GM19395 (cell line): ENCODE measurements at regions not wholly inside any gene's neighbourhood (a gene's known extent, or its start where the extent isn't known, plus 50 kb on each side); places are given as distances from the start of the nearest gene placed in this dataset.

Experiments used
- ATAC-seq: cut with Tn5 transposase; IDR thresholded peaks from one replicate; pipeline ENCODE4 v1.9.1; 2021; ENCODE audit warnings: mild to moderate bottlenecking, moderate library complexity; ENCODE audit not compliant: unreplicated experiment

GRCh38 chr11:123261345-123262106 is 66.5 kb upstream of the CLMP start:
- ATAC-seq = no peak

DNA sequence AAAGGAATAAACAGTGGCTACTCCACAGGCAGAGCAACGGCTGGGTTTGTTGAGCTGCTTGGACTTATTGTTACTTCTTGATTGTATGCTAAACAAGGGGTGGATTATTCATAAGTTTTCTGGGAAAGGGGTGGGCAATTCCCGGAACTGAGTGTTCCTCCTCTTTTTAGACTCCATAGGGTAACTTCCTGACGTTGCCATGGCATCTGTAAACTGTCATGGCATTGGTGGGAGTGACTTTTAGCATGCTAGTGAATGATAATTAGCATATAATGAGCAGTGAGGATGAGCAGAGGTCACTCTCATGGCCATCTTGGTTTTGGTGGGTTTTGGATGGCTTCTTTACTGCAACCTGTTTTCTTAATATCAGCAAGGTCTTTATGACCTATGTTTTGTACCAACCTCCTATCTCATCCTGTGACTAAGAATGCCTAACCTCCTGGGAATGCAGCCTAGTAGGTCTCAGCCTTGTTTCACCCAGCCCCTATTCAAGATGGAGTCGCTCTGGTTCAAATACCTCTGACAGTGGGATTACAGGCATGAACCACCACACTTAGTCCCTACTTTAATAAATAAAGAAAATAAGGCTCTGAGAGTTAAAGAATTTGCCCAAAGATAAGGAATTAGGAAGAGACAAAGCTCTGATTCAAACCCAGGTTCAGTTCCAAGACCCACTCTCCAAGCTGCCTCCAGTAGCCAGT is 65.6 kb upstream of the CLMP start:
- no peak for ATAC-seq

GRCh38 chr11:123258877-123259276 is 63.8 kb upstream of the CLMP start:
- no peak for ATAC-seq

GRCh38 chr11:123257370-123257769 is 62.3 kb upstream of the CLMP start:
- ATAC-seq = no peak

DNA sequence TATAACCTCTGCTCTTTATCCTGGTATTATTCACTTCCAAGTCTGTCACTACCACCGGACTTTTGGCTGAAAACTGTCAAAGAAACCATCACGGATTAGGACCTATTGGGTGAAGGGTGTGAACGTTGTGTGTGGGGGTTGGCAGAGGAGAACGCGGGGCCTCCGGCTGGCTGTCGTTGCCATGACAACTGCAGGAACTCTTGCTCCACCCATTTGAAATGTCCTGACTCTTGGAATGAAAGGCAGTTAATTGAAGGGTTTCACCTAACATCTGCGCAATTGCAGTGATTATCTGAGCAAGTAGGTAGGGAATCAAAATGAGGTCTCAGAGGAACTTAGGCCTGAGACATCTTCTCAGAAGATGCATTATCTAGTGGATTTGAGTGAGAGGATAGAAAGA is 60.9 kb upstream of the CLMP start:
- ATAC-seq = no peak

DNA sequence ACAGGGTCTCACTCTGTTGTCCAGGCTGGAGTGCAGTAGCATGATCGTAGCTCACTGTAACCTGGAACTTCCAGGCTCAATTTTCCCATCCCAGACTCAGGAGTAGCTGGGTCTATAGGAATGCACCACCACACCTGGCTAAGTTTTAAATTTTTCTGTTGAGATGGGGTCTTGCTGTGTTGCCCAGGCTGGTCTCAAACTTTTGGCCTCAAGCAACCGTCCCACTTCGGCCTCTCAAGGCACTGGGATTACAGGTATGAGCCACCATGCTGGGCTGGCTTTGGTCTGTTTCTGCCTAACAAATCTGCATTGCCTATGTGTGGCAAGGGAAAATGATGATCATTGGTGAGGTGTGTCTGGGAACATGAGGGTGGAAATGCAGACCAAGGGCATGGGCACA is 59.3 kb upstream of the CLMP start:
- ATAC-seq = no peak

DNA sequence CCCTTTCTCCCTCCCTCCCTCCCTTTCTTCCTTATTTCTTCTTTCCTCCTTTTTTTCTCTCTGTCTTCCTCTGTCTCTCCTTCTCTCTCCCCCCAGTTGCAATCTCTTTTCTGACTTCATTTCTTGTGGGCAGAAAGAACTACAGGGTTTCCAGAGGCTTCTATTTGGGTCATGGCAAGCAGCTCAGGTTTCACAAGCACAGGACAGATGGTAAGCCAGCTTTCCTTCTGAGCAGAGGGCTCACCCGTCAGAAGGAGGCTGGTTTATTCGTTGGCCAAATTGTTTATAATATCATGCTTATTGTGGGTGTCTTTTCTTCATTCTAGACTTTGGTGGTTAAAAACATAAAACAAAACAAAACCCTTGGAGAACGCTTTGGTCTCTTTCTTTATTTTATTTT is 58.9 kb upstream of the CLMP start:
- no peak for ATAC-seq

DNA sequence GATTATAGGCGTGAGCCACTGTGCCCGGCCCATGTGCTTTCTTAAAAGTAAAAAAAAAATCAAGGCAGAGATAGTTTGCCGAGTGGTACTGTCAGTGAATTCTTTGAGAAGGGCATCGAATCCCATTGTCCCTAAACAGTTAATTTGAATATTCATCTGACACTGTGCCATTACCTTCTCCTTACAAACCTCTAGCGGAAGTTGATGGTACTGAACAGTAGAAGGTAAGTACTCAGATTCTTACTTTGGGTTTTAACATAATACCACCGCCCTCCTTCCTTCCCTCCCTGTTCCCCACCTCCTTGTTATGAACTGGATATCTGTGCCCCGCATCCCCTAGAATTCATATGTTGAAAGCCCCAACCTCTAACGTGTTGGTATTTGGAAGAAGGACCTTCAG is 58.2 kb upstream of the CLMP start:
- ATAC-seq = no peak

DNA sequence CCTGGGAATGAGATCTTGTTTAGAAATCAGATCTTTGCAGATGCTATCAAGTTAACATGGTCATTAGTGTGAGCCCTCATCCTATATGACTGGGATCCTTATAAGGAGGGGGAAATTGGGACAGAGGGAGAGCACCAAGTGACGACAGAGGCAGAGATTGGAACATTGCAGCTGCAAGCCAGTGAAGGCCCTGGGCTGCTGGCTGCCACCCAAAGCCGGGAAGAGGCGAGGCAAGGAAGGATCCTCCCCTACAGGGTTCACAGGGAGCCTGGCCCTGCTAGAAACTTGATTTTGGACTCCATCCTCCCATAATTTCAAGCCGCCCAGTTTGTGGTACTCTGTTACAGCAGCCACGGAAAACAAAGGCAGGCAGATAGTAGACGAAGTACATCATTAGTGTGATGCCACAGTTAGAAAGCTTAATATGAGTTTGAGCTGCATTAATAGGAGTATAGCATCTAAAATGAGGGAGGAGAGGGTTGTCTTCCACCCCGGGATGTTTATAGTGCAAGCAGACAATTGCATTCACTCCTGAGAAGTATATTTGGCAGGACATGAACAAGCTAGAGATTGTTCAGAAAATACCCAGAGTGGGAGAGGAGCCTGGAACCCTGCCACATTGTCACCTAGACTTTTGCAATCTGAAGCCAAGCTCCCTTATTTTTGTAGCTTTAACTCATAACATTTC is 56.8 kb upstream of the CLMP start:
- ATAC-seq = no peak

- ATAC-seq = no peak
These were observed 56.0 kb upstream of the CLMP start for GRCh38 chr11:123250892-123251656.

GRCh38 chr11:123249354-123249753 is 54.3 kb upstream of the CLMP start:
- no peak for ATAC-seq

DNA sequence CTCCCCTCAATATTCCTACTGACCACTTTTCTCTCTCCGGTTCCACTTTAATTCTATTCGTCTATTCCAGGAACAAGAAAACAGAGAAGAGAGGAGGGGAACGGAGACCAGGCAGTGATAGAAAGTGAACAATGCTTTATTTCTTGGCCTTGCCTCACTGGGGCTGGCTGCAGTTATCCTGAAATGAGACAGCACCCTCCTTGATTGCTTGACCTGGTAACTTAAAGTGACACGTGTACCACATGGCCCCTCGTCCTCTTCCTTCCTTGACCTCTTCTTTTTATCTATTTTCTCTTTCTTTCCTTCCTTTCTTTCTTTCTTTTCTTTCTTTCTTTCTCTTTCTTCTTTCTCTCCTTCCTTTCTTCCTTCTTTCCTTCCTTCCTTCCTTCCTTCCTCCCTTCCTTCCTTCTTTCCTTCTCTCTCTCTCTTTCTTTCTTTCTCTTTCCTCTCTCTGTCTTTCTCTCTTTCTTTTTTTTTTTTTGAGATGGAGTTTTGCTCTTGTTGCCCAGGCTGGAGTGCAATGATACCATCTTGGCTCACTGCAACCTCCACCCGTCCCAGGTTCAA is 52.8 kb upstream of the CLMP start:
- no peak for ATAC-seq

- ATAC-seq = peak; percentile 14
These were observed 52.4 kb upstream of the CLMP start for GRCh38 chr11:123247496-123247799.

DNA sequence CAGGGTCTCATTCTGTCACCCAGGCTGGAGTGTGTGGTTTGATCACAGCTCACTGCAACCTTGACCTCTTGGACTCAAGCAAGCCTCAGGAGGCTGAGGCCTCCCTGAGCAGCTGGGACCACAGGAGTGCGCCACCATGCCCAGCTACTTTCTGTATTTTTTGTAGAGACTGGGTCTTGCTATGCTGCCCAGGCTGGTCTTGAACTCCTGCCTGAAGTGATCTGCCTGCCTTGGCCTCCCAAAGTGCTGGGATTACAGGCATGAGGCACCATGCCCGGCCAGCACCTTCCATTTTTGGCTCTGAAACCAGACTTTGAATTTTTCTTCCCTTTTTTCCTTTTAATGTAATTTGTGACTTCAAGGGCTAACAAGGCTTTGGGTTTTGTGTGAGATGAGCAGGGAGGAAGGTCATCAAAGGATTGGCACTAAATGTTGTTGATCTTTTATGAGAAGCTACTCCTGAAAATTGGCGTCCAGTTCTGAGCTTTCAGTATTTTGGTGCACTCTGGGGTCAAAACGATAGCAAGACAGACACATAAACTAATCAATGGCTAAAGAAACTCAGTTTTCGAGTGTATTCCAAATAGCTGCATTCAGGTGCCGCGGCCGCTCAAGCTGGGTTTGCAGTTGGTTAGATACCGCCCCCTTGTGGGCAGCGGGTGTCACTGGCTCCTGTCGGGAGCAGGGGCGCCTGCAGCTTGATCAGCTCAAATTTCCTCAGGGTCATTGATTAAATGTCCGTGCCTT is 51.9 kb upstream of the CLMP start:
- ATAC-seq = peak; percentile 91

DNA sequence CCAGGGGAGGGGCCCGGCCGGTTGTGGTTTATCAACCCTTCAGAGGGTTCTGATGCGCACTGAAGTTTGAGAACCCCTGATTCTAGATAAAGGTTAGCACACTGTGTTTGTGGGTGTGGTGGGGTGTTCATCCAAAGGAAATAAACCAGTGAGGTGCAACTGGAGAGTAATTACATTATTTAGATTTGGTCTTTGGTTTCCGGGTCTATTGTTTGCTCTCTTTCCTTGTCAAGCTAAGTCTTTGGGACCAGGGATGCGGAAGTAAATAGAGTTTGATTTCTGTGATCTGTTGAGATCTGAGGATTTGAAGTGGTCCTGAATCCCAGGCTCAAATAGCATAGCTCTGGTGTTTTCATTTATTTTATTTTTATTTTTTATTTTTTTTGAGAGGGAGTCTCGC is 50.5 kb upstream of the CLMP start:
- no peak for ATAC-seq
